Spinal cord (tissue), 9 donors: ENCODE measurements at regions not wholly inside any gene's neighbourhood (a gene's known extent, or its start where the extent isn't known, plus 50 kb on each side); places are given as distances from the start of the nearest gene placed in this dataset.

Experiments
- DNase-seq, 6 donors: peaks; one replicate each; pipeline versions ENCODE4 v3.0.0 to v3.0.0-alpha.2; 2013 to 2015; ENCODE audit warnings: low spot score in 6 of 6, low read depth in 4 of 6
- H3K27ac ChIP-seq: one replicate; pipeline ENCODE4 v1.5.1; 2013; ENCODE audit warnings: low read depth, low read length, control low read depth
- H3K27me3 ChIP-seq: one replicate; pipeline ENCODE4 v1.6.1; 2013; ENCODE audit warnings: low read length; ENCODE audit not compliant: control insufficient read depth, insufficient read depth
- H3K36me3 ChIP-seq: one replicate; pipeline ENCODE4 v1.6.1; 2013; ENCODE audit warnings: low read length; ENCODE audit not compliant: control insufficient read depth, insufficient read depth
- H3K4me1 ChIP-seq: one replicate; pipeline ENCODE4 v1.6.1; 2013; ENCODE audit warnings: low read length; ENCODE audit not compliant: control insufficient read depth, insufficient read depth
- H3K4me3 ChIP-seq: one replicate; pipeline ENCODE4 v1.5.1; 2013; ENCODE audit warnings: low read depth, low read length, control low read depth
- H3K9me3 ChIP-seq: one replicate; pipeline ENCODE4 v1.6.1; 2013; ENCODE audit warnings: low read length; ENCODE audit not compliant: control insufficient read depth, insufficient read depth
- WGBS: methylation state at CpG from one replicate; pipeline ENCODE4 v1.1.5; 2013; ENCODE audit warnings: missing lambda C conversion rate; ENCODE audit not compliant: insufficient coverage; 5-methylcytosine and 5-hydroxymethylcytosine counted together
- donor health status: healthy.

DNA sequence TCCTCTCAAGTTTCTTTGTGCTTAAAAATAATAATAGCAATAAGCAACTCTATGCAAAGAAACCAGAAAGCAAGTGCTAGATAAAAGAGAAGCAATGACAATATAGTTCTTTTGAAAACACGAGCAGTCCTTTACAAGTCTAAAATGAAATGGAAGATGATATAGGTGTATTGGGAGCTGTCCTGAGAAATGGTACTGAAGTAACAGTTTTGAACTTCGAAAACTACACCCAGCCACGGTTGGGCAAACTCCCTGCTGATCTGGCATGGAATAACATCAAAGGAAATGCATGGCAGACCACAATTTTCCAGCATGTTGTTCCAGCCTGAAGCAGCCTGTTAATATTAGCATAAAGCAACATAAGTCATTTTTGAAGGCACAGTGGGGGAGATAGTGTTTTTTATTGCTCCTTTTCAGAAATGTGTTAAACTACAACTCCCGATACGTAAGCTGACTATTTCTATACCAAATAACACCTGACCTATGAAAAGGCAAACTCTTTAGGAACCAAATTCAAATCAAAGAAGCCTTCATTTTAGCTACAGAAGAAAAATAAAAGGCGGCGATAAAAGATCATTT lies 596.1 kb upstream of the KLHL29 start:
- WGBS = 80% methylated on average over 2 of the region's 7 CpGs
- peak in 2 of 6 donors; percentile 51 to 52 for DNase-seq

DNA sequence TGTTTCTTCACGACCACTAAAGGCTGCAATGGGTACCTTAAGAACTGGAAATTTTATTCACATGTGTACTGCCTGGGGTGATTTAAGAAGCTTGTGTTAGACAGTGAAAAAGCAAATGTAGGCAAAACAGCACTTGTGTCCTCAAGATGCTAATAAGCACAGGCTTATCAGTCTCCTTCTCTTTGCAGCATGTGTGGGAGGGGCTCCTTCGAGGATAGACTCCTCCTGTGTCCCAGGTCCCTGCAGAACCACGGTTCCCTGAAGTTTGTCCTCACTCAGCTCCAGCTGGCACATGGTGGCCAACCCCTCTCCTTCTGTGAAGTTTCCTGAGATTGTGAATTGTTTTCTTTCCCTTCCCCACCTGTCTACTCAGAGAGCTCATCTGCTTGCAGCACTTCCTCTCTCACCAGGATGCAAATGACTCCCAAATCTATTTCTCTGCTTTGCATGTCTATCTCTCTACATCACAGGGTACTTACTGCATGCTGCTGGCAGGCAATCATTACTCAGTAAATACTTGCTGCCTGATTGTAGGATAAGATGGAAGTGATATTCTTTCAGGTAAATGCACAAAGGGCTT lies 589.6 kb upstream of the KLHL29 start:
- Histone ChIP-seq H3K9me3 (no peaks in the 10 kb centered on the region), H3K27me3 (no peaks in the 10 kb centered on the region), H3K4me3 (no peak overlapping the region), H3K4me1 (no peaks in the 10 kb centered on the region), H3K36me3 (no peaks in the 10 kb centered on the region), H3K27ac (no peak overlapping the region)
- WGBS = 83% methylated on average over 1 of the region's 3 CpGs
- peak in 2 of 6 donors; percentile 46 to 76 for DNase-seq

More for the DNA sequence above, 596.1 kb upstream of the KLHL29 start:
- no peaks in the 10 kb centered on the region for H3K36me3 ChIP-seq
- no peak overlapping the region for H3K4me3 ChIP-seq
- H3K27me3 ChIP-seq = no peaks in the 10 kb centered on the region
- H3K27ac ChIP-seq = no peak overlapping the region
- no peaks in the 10 kb centered on the region for H3K4me1 ChIP-seq
- no peaks in the 10 kb centered on the region for H3K9me3 ChIP-seq

DNA sequence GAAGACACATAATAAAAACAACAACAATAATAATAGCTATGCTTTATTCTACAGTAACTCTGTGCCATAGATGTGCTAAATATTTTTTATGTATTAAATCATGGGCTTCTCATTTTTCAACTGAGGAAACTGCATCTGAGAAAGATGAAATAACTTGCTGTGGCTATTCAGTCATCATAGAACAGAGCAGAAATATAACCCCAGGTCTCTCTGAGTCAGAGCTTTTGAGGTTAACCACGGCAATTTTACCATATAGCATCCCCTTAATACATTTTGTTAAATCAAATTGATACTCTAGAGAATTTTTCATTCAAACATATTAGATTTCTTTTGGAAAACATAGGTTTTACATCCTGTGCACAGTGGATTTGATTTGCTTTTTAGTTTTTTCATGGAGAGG lies 586.6 kb upstream of the KLHL29 start:
- Histone ChIP-seq H3K9me3 (no peaks in the 10 kb centered on the region), H3K27me3 (no peaks in the 10 kb centered on the region), H3K4me1 (no peaks in the 10 kb centered on the region), H3K27ac (no peak overlapping the region), H3K36me3 (no peaks in the 10 kb centered on the region), H3K4me3 (no peak overlapping the region)
- DNase-seq = no peak
- whole genome bisulfite sequencing = no CpG with 5 or more reads among the region's 1 CpG

DNA sequence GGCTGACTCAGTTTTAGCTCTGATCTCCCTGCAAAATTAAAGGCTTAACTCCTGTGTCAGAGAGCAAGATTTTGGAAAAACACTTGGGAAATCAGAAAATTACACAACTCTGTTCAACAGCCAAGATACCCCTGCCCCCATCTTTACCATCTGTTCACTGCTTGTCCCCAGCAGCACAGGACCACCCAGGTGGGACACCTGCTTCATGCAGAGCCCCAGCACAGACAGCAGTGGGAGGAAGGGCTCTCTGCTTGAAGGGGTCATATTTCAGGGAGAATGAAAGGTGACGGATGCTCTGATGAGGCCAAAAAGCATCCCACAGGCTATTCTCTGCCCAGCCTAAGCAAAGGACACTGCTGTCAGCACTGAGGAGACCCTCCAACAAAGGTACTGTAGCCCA lies 584.6 kb upstream of the KLHL29 start:
- Histone ChIP-seq H3K4me1 (no peaks in the 10 kb centered on the region), H3K36me3 (no peaks in the 10 kb centered on the region), H3K4me3 (no peak overlapping the region), H3K27me3 (no peaks in the 10 kb centered on the region), H3K27ac (no peak overlapping the region), H3K9me3 (no peaks in the 10 kb centered on the region)
- DNase-seq = peak in 1 of 6 donors; percentile 29
- WGBS = 86% methylated on average over 1 of the region's 1 CpG

DNA sequence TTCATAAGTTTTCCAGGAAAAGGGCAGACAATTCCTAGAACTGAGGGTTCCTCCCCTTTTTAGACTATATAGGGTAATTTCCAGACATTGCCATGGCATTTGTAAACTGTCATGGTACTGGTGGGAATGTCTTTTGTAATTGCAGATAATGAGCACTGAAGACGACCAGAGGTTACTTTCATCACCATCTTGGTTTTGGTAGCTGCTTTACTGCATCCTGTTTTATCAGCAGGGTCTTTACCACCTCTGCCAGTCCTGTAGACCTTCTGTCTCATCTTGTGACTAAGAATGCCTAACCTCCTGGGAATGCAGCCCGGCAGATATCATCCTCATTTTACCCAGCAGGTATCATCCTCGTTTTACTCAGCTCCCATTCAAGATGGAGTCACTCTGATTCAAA lies 583.9 kb upstream of the KLHL29 start:
- Histone ChIP-seq H3K27me3 (no peaks in the 10 kb centered on the region), H3K9me3 (no peaks in the 10 kb centered on the region), H3K36me3 (no peaks in the 10 kb centered on the region), H3K27ac (no peak overlapping the region), H3K4me3 (no peak overlapping the region), H3K4me1 (no peaks in the 10 kb centered on the region)
- no peak for DNase-seq
- 88% methylated on average over 2 of the region's 3 CpGs for WGBS

DNA sequence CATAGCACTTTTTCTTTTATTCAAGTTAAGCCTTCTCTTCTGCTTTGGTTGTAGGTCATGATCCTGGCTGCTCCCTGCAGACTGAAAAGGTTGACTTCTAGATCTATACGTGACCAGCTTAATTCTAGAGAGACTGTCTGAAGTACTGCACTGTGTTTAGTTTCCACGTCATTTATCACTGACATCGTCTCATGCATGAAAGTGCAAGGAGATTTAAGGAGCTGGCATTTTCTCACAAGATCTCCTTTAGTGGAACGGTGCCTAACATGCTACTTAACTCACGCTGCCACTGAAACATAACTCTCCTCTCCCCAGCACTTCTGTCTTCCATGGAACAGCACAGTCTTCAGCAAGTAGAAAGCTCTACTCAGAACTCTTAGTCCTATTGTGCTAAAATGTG lies 583.0 kb upstream of the KLHL29 start:
- peak in 1 of 6 donors; percentile 55 for DNase-seq
- WGBS = 43% methylated on average over 5 of the region's 5 CpGs
- no peaks in the 10 kb centered on the region for H3K27me3 ChIP-seq
- no peaks in the 10 kb centered on the region for H3K4me1 ChIP-seq
- no peaks in the 10 kb centered on the region for H3K9me3 ChIP-seq
- no peak overlapping the region for H3K27ac ChIP-seq
- H3K36me3 ChIP-seq = no peaks in the 10 kb centered on the region
- H3K4me3 ChIP-seq = no peak overlapping the region

DNA sequence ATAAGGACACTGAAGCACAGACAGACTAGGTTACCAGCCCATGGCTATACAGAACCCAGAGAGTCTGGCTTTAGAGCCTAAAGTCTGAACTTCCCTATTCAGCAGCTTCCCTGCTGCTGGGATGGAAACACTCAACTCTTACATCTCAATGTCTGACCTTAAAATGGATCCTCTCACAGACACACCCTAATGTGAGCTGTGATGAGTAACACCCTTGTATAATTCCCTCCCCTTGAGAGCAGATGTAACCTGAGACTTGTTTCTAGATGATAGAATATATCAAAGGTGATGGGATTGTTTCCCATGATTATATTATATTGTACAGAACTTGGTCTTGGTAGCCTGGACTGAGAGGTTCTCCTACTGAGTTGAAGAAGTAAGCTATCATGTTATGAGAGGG lies 577.1 kb upstream of the KLHL29 start:
- H3K4me1 ChIP-seq = no peaks in the 10 kb centered on the region
- H3K9me3 ChIP-seq = no peaks in the 10 kb centered on the region
- H3K36me3 ChIP-seq = no peaks in the 10 kb centered on the region
- H3K4me3 ChIP-seq = no peak overlapping the region
- H3K27me3 ChIP-seq = no peaks in the 10 kb centered on the region
- no peak overlapping the region for H3K27ac ChIP-seq
- DNase-seq = no peak

DNA sequence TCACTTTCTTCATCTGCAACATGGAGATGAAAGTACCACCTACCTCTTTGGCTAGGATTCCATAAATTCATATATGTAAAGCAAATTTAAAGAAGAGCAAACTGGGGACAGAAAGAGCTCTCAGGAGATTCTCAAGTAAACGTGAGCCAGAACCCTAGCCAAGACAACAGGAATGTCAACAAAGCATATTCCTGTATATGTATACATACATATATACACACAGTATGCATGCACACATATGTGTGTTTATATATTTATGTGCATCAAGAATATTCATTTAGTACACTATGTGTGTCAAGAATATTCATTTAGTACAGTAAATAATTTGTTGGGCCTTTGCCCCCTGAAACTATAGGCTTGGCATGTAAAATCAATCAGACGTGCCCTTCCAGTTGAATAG lies 574.4 kb upstream of the KLHL29 start:
- H3K36me3 ChIP-seq = no peaks in the 10 kb centered on the region
- H3K27ac ChIP-seq = no peak overlapping the region
- no CpG with 5 or more reads among the region's 2 CpGs for WGBS
- H3K9me3 ChIP-seq = no peaks in the 10 kb centered on the region
- H3K4me3 ChIP-seq = no peak overlapping the region
- no peaks in the 10 kb centered on the region for H3K27me3 ChIP-seq
- no peaks in the 10 kb centered on the region for H3K4me1 ChIP-seq
- DNase-seq = no peak

DNA sequence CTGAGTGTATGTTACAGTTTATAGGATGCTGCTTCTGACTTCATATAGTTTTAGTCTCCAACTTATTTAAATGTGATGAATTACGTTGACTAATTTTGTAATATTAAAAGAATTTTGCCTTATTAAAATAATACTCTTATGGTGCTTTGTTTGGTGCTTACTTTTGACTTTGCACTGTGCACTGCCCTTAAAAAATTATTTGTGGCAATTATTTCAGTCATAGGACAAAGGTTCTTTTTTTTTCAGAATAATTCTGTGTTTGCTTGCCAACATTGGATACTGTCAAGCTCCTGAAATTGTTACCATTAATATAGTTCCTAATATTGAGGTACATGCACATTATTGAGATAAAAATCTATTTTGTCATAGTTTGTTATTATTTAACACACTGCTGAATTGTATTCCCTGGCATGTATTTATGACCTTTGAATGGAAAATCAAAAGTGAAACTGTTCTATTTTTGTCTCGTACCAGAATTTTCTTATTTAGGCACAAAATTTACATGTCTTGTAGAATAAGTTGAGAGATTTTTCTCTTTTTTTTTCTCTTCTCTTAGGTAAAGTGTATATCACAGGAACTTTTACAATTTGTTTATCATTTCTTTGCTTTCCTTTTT lies 572.8 kb upstream of the KLHL29 start:
- no CpG with 5 or more reads among the region's 2 CpGs for WGBS
- no peak overlapping the region for H3K4me3 ChIP-seq
- DNase-seq = no peak
- no peaks in the 10 kb centered on the region for H3K9me3 ChIP-seq
- H3K4me1 ChIP-seq = no peaks in the 10 kb centered on the region
- no peaks in the 10 kb centered on the region for H3K27me3 ChIP-seq
- no peak overlapping the region for H3K27ac ChIP-seq
- H3K36me3 ChIP-seq = no peaks in the 10 kb centered on the region

DNA sequence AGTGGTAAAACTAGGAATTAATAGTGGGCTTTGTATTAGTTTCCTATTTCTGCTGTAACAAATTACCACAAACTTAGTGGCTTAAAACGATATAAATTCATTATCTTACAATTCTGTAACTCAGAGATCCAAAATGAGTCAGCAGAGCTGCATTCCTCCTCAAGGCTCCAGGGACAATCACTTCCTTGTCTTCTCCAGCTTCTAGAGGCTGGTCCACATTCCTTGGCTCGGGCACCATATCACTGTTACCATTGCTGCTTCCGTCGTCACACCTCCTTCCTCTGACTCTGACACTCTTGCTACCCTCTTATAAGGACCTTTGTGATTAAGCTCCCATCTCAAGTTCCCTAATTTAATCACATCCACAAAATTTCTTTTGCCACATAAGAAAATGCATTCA lies 567.8 kb upstream of the KLHL29 start:
- DNase-seq = no peak
- 73% methylated on average over 4 of the region's 4 CpGs for WGBS
- H3K4me1 ChIP-seq = no peaks in the 10 kb centered on the region
- no peak overlapping the region for H3K4me3 ChIP-seq
- no peaks in the 10 kb centered on the region for H3K9me3 ChIP-seq
- no peak overlapping the region for H3K27ac ChIP-seq
- no peaks in the 10 kb centered on the region for H3K36me3 ChIP-seq
- H3K27me3 ChIP-seq = no peaks in the 10 kb centered on the region
